ENCODE measurements at regions not wholly inside any gene's neighbourhood (a gene's known extent, or its start where the extent isn't known, plus 50 kb on each side); places are given as distances from the start of the nearest gene placed in this dataset.

DNA sequence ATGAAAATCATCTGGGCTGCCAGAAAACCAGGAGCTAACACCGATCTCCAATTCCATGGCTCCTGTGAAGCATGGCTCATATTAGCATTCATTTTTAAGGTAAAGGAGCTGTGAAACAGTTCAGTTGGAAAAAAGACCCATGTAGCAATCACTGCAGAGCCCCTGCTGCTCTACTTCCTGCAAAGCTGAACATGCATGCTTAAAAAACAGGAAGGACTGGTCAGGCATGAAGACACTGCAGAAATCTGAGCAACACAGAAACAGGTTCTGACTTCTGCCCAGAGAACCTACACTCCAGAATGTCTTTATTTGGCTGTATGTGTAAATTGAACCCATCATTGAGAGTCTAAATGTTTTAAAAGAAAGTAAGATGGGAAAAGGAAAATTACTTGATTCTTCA is 950.6 kb downstream of the DCDC2C start:
- no peak for DNase-seq (ENCODE audit: low spot score)
- in situ Hi-C loops (cut with MboI; ENCODE audit: low sequenced_read_pairs, unreplicated experiment): no loop called here
- TF ChIP-seq CTCF (IDR thresholded peaks at IDR 0.05; ENCODE audit: borderline replicate concordance, control extremely low read depth, extremely low read depth, insufficient read depth, missing control alignments): no peak

DNA sequence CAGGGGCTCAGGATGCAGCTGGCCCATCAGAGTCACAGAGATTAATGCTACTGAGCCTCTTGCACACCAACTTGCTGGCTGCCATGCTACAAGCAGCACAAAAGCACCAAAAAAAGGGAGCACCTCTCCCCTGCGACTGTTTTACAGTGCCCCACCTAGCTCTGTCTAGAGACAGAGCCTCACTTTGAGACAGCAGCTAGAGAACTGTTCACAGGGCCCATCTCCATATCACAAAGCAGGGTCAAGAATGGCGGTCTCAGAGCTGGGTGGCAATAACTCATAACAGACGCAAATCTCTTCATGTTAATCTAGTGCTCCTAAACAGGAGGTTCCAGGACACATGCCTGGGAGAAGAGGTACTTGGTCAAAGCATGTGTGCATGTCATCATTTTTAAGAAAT is 953.0 kb downstream of the DCDC2C start:
- no peak for TF ChIP-seq CTCF (IDR thresholded peaks at IDR 0.05; ENCODE audit: borderline replicate concordance, control extremely low read depth, extremely low read depth, insufficient read depth, missing control alignments)
- DNase-seq (ENCODE audit: low spot score): no peak
- in situ Hi-C loops (cut with MboI; ENCODE audit: low sequenced_read_pairs, unreplicated experiment): no loop called here

- no peak for DNase-seq (ENCODE audit: low spot score)
- in situ Hi-C loops (cut with MboI; ENCODE audit: low sequenced_read_pairs, unreplicated experiment): no loop called here
- TF ChIP-seq CTCF (IDR thresholded peaks at IDR 0.05; ENCODE audit: borderline replicate concordance, control extremely low read depth, extremely low read depth, insufficient read depth, missing control alignments): no peak
These were observed 958.9 kb downstream of the DCDC2C start for GRCh38 chr2:4662161-4662779.

GRCh38 chr2:4668381-4668780 is 965.0 kb downstream of the DCDC2C start:
- in situ Hi-C loops (cut with MboI; ENCODE audit: low sequenced_read_pairs, unreplicated experiment): no loop called here
- DNase-seq (ENCODE audit: low spot score): no peak
- TF ChIP-seq CTCF (IDR thresholded peaks at IDR 0.05; ENCODE audit: borderline replicate concordance, control extremely low read depth, extremely low read depth, insufficient read depth, missing control alignments): no peak

DNA sequence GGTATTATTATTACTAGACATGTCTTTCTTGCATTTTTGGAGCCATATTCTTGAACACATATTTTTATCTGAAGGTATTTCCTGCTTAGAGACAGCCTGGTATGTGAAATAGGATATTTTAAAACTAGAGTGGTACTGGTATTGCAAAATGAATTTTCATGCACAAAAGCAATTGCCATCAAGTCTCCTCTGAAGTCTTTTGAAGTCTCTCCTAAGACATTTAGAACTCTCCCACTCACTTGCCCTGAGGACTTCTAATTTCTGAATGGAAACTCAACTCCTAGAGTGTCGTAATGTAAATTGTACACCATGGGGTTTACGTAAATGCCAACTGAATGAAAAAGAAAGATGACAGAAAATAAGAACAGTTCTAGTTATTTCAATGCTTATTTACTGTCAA is 967.0 kb downstream of the DCDC2C start:
- no peak for TF ChIP-seq CTCF (IDR thresholded peaks at IDR 0.05; ENCODE audit: borderline replicate concordance, control extremely low read depth, extremely low read depth, insufficient read depth, missing control alignments)
- no peak for DNase-seq (ENCODE audit: low spot score)
- in situ Hi-C loops (cut with MboI; ENCODE audit: low sequenced_read_pairs, unreplicated experiment): no loop called here

- TF ChIP-seq CTCF (IDR thresholded peaks at IDR 0.05; ENCODE audit: borderline replicate concordance, control extremely low read depth, extremely low read depth, insufficient read depth, missing control alignments): no peak
- no peak for DNase-seq (ENCODE audit: low spot score)
- in situ Hi-C loops (cut with MboI; ENCODE audit: low sequenced_read_pairs, unreplicated experiment): no loop called here
These were observed 969.7 kb downstream of the DCDC2C start for GRCh38 chr2:4673025-4673489.
